Gastroesophageal sphincter (tissue), 4 donors: ENCODE measurements at regions not wholly inside any gene's neighbourhood (a gene's known extent, or its start where the extent isn't known, plus 50 kb on each side); places are given as distances from the start of the nearest gene placed in this dataset.

Source experiments
- ATAC-seq: fragments of 150-250 bp; one replicate; pipeline ENCODE4 v1.9.1; 2016; ENCODE audit warnings: mild to moderate bottlenecking, moderate library complexity
- H3K27ac ChIP-seq, 4 donors: fragments of 200-600 bp; sonication (generic) in 3 of 4; 1 replicate in 3 of 4; 2 replicates in 1 of 4; pipeline ENCODE4 v1.5.1; 2016 to 2019
- H3K27me3 ChIP-seq: fragments of 200-600 bp; sonication (generic); one replicate; pipeline ENCODE4 v1.5.1; 2019
- H3K36me3 ChIP-seq, 2 donors: fragments of 200-600 bp; sonication (generic); one replicate each; pipeline ENCODE4 v1.5.1; 2019; ENCODE audit warnings: control low read depth in 1 of 2
- H3K4me1 ChIP-seq, 3 donors: fragments of 200-600 bp; sonication (generic); 1 replicate in 2 of 3; 2 replicates in 1 of 3; pipeline ENCODE4 v1.5.1; 2016 to 2019; ENCODE audit warnings: control low read depth in 2 of 3
- H3K4me3 ChIP-seq, 2 donors: fragments of 200-600 bp; sonication (generic); one replicate each; pipeline ENCODE4 v1.5.1; 2019; ENCODE audit warnings: mild to moderate bottlenecking in 1 of 2, moderate library complexity in 1 of 2
- H3K9me3 ChIP-seq, 3 donors: fragments of 200-600 bp; sonication (generic); one replicate each; pipeline ENCODE4 v1.5.1; 2017 to 2019; ENCODE audit warnings: control low read depth in 2 of 3
- CTCF ChIP-seq, 4 experiments: fragments of 200-600 bp in 2 of 4; fragments of 450-650 bp in 2 of 4; sonication (generic) in 1 of 4; IDR thresholded peaks; one replicate each; pipeline ENCODE4 v1.5.1; 2017 to 2019; ENCODE audit warnings: antibody characterized with exemption in 4 of 4, mild to moderate bottlenecking in 2 of 4, moderate library complexity in 2 of 4
- EP300 ChIP-seq: sonication (generic); formaldehyde crosslinking; IDR thresholded peaks from one replicate; pipeline ENCODE4 v1.6.1; 2017; ENCODE audit warnings: antibody characterized with exemption, mild to moderate bottlenecking
- POLR2A ChIP-seq, 2 donors: fragments of 450-650 bp; IDR thresholded peaks; one replicate each; pipeline ENCODE4 v1.6.1; 2017; ENCODE audit warnings: antibody characterized with exemption in 2 of 2, mild to moderate bottlenecking in 2 of 2, moderate library complexity in 1 of 2
- POLR2AphosphoS5 ChIP-seq: sonication (generic); formaldehyde crosslinking; IDR thresholded peaks from one replicate; pipeline ENCODE4 v1.6.1; 2017; ENCODE audit warnings: antibody characterized with exemption
- WGBS, 2 donors: methylation state at CpG; one replicate each; pipeline ENCODE4 v1.1.5; 2018; ENCODE audit warnings: low coverage in 1 of 2; 5-methylcytosine and 5-hydroxymethylcytosine counted together

- H3K27me3 ChIP-seq, result peaks cover 44% of the 10 kb centered on the region
- no peaks in the 10 kb centered on the region for H3K4me1 ChIP-seq
- 13 to 17% methylated on average over 3 to 6 of the region's 8 CpGs for WGBS, 2 donors
- peak; percentile 63 to 88 (median 74) for TF ChIP-seq CTCF (IDR thresholded peaks at IDR 0.05)
- no peak for TF ChIP-seq POLR2AphosphoS5
- H3K36me3 ChIP-seq, result no peaks in the 10 kb centered on the region
- H3K4me3 ChIP-seq, result no peak overlapping the region
- H3K27ac ChIP-seq, result no peak overlapping the region
- peak; percentile 84 for ATAC-seq
- peaks cover 0 to 7% (median 0%) of the 10 kb centered on the region in 3 donors for H3K9me3 ChIP-seq
These were observed 68.4 kb downstream of the IGLL5 start for GRCh38 chr22:22955866-22956535.

GRCh38 chr22:22957090-22957489, 69.5 kb downstream of the IGLL5 start:
- H3K27ac ChIP-seq, result no peak overlapping the region
- no peak overlapping the region for H3K4me3 ChIP-seq
- TF ChIP-seq EP300, result no peak
- no peak for TF ChIP-seq CTCF (IDR thresholded peaks at IDR 0.05)
- TF ChIP-seq POLR2A (IDR thresholded peaks at IDR 0.05), result no peak
- no peak for TF ChIP-seq POLR2AphosphoS5
- peaks cover 0 to 10% (median 0%) of the 10 kb centered on the region in 3 donors for H3K9me3 ChIP-seq
- peaks cover 33% of the 10 kb centered on the region for H3K27me3 ChIP-seq
- no peaks in the 10 kb centered on the region for H3K4me1 ChIP-seq
- H3K36me3 ChIP-seq, result no peaks in the 10 kb centered on the region
- WGBS, 2 donors, result 73 to 74% methylated on average over 5 of the region's 5 CpGs
- no peak for ATAC-seq

- TF ChIP-seq CTCF (IDR thresholded peaks at IDR 0.05), result no peak
- TF ChIP-seq POLR2A (IDR thresholded peaks at IDR 0.05), result no peak
- TF ChIP-seq POLR2AphosphoS5, result no peak
- no peak for TF ChIP-seq EP300
- ATAC-seq, result no peak
- H3K27ac ChIP-seq, result no peak overlapping the region
- H3K9me3 ChIP-seq, result peaks cover 0 to 17% (median 0%) of the 10 kb centered on the region in 3 donors
- no peak overlapping the region for H3K4me3 ChIP-seq
- H3K36me3 ChIP-seq, result no peaks in the 10 kb centered on the region
- H3K4me1 ChIP-seq, result no peaks in the 10 kb centered on the region
- H3K27me3 ChIP-seq, result peaks cover 18% of the 10 kb centered on the region
- 76 to 100% methylated on average over 1 to 7 of the region's 7 CpGs for WGBS, 2 donors
These were observed 71.0 kb downstream of the IGLL5 start for GRCh38 chr22:22958621-22959020.

- no peaks in the 10 kb centered on the region for H3K36me3 ChIP-seq
- ATAC-seq, result peak; percentile 57
- no peaks in the 10 kb centered on the region for H3K4me1 ChIP-seq
- H3K27me3 ChIP-seq, result peaks cover 12% of the 10 kb centered on the region
- no peak overlapping the region for H3K27ac ChIP-seq
- TF ChIP-seq CTCF (IDR thresholded peaks at IDR 0.05) (peak; percentile 82 to 94 (median 90)), EP300 (no peak), POLR2A (IDR thresholded peaks at IDR 0.05) (no peak), POLR2AphosphoS5 (no peak)
- no peak overlapping the region for H3K4me3 ChIP-seq
- 27 to 29% methylated on average over 6 to 8 of the region's 9 CpGs for WGBS, 2 donors
- peaks cover 0 to 23% (median 0%) of the 10 kb centered on the region in 3 donors for H3K9me3 ChIP-seq
These were observed 71.7 kb downstream of the IGLL5 start for GRCh38 chr22:22959147-22959827.

GRCh38 chr22:22960307-22960706, 72.7 kb downstream of the IGLL5 start:
- H3K27ac ChIP-seq, result no peak overlapping the region
- no peak for ATAC-seq
- 67% methylated on average over 1 of the region's 1 CpG; no CpG with 5 or more reads in 1 of the 2 donors for whole genome bisulfite sequencing, 2 donors
- no peak for TF ChIP-seq CTCF (IDR thresholded peaks at IDR 0.05)
- TF ChIP-seq EP300, result no peak
- no peak for TF ChIP-seq POLR2AphosphoS5
- TF ChIP-seq POLR2A (IDR thresholded peaks at IDR 0.05), result no peak
- peaks cover 0 to 28% (median 0%) of the 10 kb centered on the region in 3 donors for H3K9me3 ChIP-seq
- no peaks in the 10 kb centered on the region for H3K4me1 ChIP-seq
- peaks cover 6% of the 10 kb centered on the region for H3K27me3 ChIP-seq
- H3K4me3 ChIP-seq, result no peak overlapping the region
- no peaks in the 10 kb centered on the region for H3K36me3 ChIP-seq
